Suprapubic skin (tissue), 4 donors: ENCODE measurements at regions not wholly inside any gene's neighbourhood (a gene's known extent, or its start where the extent isn't known, plus 50 kb on each side); places are given as distances from the start of the nearest gene placed in this dataset.

Experiments
- EP300 ChIP-seq: sonication (generic); formaldehyde crosslinking; IDR thresholded peaks from one replicate; pipeline ENCODE4 v1.6.1; 2017; ENCODE audit warnings: antibody characterized with exemption
- POLR2A ChIP-seq, 2 donors: fragments of 450-650 bp; IDR thresholded peaks; one replicate each; pipeline ENCODE4 v1.6.1; 2017; ENCODE audit warnings: antibody characterized with exemption in 2 of 2, mild to moderate bottlenecking in 2 of 2, moderate library complexity in 2 of 2
- POLR2AphosphoS5 ChIP-seq, 3 donors: sonication (generic); formaldehyde crosslinking; IDR thresholded peaks; one replicate each; pipeline ENCODE4 v1.6.1; 2017; ENCODE audit warnings: antibody characterized with exemption in 3 of 3
- TF ChIP-seq, protein P1 (sequence below), 2 donors: fragments of 200-600 bp in 1 of 2; fragments of 450-650 bp in 1 of 2; sonication (generic) in 1 of 2; IDR thresholded peaks; one replicate each; pipeline ENCODE4 v1.5.1; 2016 to 2019; ENCODE audit warnings: antibody characterized with exemption in 2 of 2, mild to moderate bottlenecking in 1 of 2, moderate library complexity in 1 of 2

DNA sequence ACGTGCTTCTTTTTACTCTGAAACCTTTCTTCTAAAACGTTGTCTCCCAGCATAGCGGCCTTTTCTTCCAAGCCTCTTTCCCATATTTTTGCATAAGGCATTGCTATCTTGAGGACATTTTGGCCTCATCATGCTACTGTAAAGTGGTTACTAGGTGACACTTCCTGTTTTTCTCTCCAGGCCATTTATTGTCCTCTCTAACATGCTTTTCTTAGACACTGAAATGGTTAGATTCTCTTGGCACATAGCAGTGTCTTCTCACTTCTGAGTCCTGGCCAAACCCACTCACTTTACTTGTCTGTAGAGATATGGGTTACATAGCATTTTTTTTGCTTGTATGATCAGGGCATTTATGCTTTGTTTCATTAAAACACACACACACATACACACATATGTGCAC, 50.1 kb upstream of the KCNH7 start:
- TF ChIP-seq, protein P1, sequence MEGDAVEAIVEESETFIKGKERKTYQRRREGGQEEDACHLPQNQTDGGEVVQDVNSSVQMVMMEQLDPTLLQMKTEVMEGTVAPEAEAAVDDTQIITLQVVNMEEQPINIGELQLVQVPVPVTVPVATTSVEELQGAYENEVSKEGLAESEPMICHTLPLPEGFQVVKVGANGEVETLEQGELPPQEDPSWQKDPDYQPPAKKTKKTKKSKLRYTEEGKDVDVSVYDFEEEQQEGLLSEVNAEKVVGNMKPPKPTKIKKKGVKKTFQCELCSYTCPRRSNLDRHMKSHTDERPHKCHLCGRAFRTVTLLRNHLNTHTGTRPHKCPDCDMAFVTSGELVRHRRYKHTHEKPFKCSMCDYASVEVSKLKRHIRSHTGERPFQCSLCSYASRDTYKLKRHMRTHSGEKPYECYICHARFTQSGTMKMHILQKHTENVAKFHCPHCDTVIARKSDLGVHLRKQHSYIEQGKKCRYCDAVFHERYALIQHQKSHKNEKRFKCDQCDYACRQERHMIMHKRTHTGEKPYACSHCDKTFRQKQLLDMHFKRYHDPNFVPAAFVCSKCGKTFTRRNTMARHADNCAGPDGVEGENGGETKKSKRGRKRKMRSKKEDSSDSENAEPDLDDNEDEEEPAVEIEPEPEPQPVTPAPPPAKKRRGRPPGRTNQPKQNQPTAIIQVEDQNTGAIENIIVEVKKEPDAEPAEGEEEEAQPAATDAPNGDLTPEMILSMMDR (IDR thresholded peaks at IDR 0.05): no peak
- TF ChIP-seq POLR2A (IDR thresholded peaks at IDR 0.05) (no peak), EP300 (no peak), POLR2AphosphoS5 (IDR thresholded peaks at IDR 0.05) (no peak)
